GM12878 (cell line): ENCODE measurements at regions not wholly inside any gene's neighbourhood (a gene's known extent, or its start where the extent isn't known, plus 50 kb on each side); places are given as distances from the start of the nearest gene placed in this dataset.

ENCODE experiments used
- ATAC-seq: fragments of 200-7000 bp; cut with Tn5 transposase; 3 replicates; pipeline ENCODE4 v1.9.1; 2020; ENCODE audit warnings: mild to moderate bottlenecking, moderate library complexity
- BruUV-seq: library from RNA; stranded (reverse); fragments of 400-500 nt; replicated peaks from 2 replicates; lab custom pipeline; 2021; lab: Mats Ljungman, UMichigan
- CTCF ChIA-PET: fragments of 300-600 bp; sonication (Branson Sonifier 250); formaldehyde crosslinking; extraction: SDS; loops from one replicate; lab custom pipeline; 2021; ENCODE audit warnings: inconsistent platforms; lab: Yijun Ruan, JAX
- POLR2A ChIA-PET: fragments of 350-600 bp; formaldehyde crosslinking; extraction: SDS; loops from one replicate; lab custom pipeline; 2021; ENCODE audit warnings: inconsistent platforms; lab: Charles Lee
- RAD21 ChIA-PET: fragments of 300-600 bp; sonication (Branson Sonifier 250); formaldehyde crosslinking; loops from one replicate; lab custom pipeline; 2023; ENCODE audit warnings: antibody characterized with exemption; ENCODE audit not compliant: unreplicated experiment; lab: Charles Lee
- SMC1A ChIA-PET: fragments of 300-600 bp; sonication (Branson Sonifier 250); formaldehyde crosslinking; loops from one replicate; lab custom pipeline; 2023; ENCODE audit not compliant: unreplicated experiment, uncharacterized antibody; lab: Charles Lee
- DNase-seq: peaks from one replicate; pipeline ENCODE4 v3.0.0-alpha.2; 2011; ENCODE audit warnings: low read depth, low spot score
- FAIRE-seq: peaks from 3 replicates; lab custom pipeline; 2011; peaks lifted over from hg19 to GRCh38; lab: Jason Lieb, UNC
- H2AFZ ChIP-seq: 2 replicates; pipeline ENCODE4 v1.6.0; 2011; ENCODE audit warnings: low read depth, low read length, control low read depth; ENCODE audit not compliant: control insufficient read depth
- H3K27ac ChIP-seq: 2 replicates; pipeline ENCODE4 v1.5.1; 2011; ENCODE audit warnings: control low read depth; ENCODE audit not compliant: control insufficient read depth, insufficient read depth
- H3K27me3 ChIP-seq, 2 experiments: replicated peaks in 1 of 2; 2 replicates each; pipeline versions ENCODE4 v1.6.0 to v1.6.1; 2011; ENCODE audit warnings: low read length in 1 of 2; ENCODE audit not compliant: control insufficient read depth in 2 of 2, insufficient read depth in 2 of 2
- H3K36me3 ChIP-seq, 2 experiments: 2 replicates each; pipeline ENCODE4 v1.5.1; 2011; ENCODE audit warnings: low read length in 1 of 2; ENCODE audit not compliant: control insufficient read depth in 2 of 2, insufficient read depth in 2 of 2
- H3K4me1 ChIP-seq: 2 replicates; pipeline ENCODE4 v1.6.1; 2011; ENCODE audit warnings: mild to moderate bottlenecking, low read length, moderate library complexity, mixed read lengths; ENCODE audit not compliant: control insufficient read depth, insufficient read depth
- H3K4me2 ChIP-seq: 2 replicates; pipeline ENCODE4 v1.6.0; 2011; ENCODE audit warnings: control low read depth; ENCODE audit not compliant: control insufficient read depth, insufficient read depth
- H3K4me3 ChIP-seq: fragments of 200-600 bp; sonication (generic); 2 replicates; pipeline ENCODE4 v1.5.1; 2016
- H3K79me2 ChIP-seq: 2 replicates; pipeline ENCODE4 v1.6.0; 2011; ENCODE audit warnings: low read length; ENCODE audit not compliant: control insufficient read depth, insufficient read depth
- H3K9ac ChIP-seq: 2 replicates; pipeline ENCODE4 v1.8.0; 2011; ENCODE audit warnings: low read length, control low read depth, mixed read lengths; ENCODE audit not compliant: control insufficient read depth, insufficient read depth
- H3K9me3 ChIP-seq: replicated peaks from 3 replicates; pipeline ENCODE4 v1.5.1; 2011; ENCODE audit warnings: mild to moderate bottlenecking, low read length; ENCODE audit not compliant: control insufficient read depth, insufficient read depth
- H4K20me1 ChIP-seq: 2 replicates; pipeline ENCODE4 v1.6.0; 2011; ENCODE audit not compliant: control insufficient read depth, insufficient read depth
- BCLAF1 ChIP-seq: fragments of 450-650 bp; IDR thresholded peaks from 2 replicates; pipeline ENCODE4 v1.6.1; 2017; ENCODE audit warnings: antibody characterized with exemption, mild to moderate bottlenecking, moderate library complexity
- CHD2 ChIP-seq: IDR thresholded peaks from 2 replicates; pipeline ENCODE4 v1.6.1; 2011; ENCODE audit warnings: low read depth, low read length, improper control_type of control experiment, borderline replicate concordance
- CUX1 ChIP-seq: IDR thresholded peaks from 2 replicates; pipeline ENCODE4 v1.6.1; 2012; ENCODE audit warnings: improper control_type of control experiment, low read depth, low read length; ENCODE audit not compliant: insufficient replicate concordance
- EED ChIP-seq: sonication (generic); IDR thresholded peaks from 2 replicates; pipeline ENCODE4 v1.6.1; 2016; ENCODE audit warnings: antibody characterized with exemption, low read depth
- JUNB ChIP-seq: IDR thresholded peaks from 2 replicates; pipeline ENCODE4 v1.6.1; 2016; ENCODE audit warnings: antibody characterized with exemption, mild to moderate bottlenecking
- MTA3 ChIP-seq: IDR thresholded peaks from 2 replicates; pipeline ENCODE4 v1.6.1; 2012; ENCODE audit warnings: low read length, inconsistent platforms, borderline replicate concordance
- MYB ChIP-seq: fragments of 150-350 bp; IDR thresholded peaks from 2 replicates; pipeline ENCODE4 v1.6.1; 2014; ENCODE audit warnings: mild to moderate bottlenecking, low read depth, low read length, borderline replicate concordance
- NFYA ChIP-seq: IDR thresholded peaks from 2 replicates; pipeline ENCODE4 v1.6.1; 2011; ENCODE audit warnings: low read depth, mild to moderate bottlenecking, low read length, improper control_type of control experiment, borderline replicate concordance
- NR2F1 ChIP-seq: fragments of 450-650 bp; conservative IDR thresholded peaks from 2 replicates; pipeline ENCODE4 v1.6.1; 2017; ENCODE audit warnings: mild to moderate bottlenecking
- PAX5 ChIP-seq: IDR thresholded peaks from 2 replicates; pipeline ENCODE4 v1.6.1; 2011; ENCODE audit warnings: low read depth, low read length, borderline replicate concordance
- RB1 ChIP-seq: fragments of 450-650 bp; formaldehyde crosslinking; IDR thresholded peaks from 2 replicates; pipeline ENCODE4 v1.6.1; 2017; ENCODE audit warnings: mild to moderate bottlenecking, borderline replicate concordance
- SIX5 ChIP-seq: IDR thresholded peaks from 2 replicates; pipeline ENCODE4 v1.6.1; 2011; ENCODE audit warnings: mild to moderate bottlenecking, low read depth, low read length, moderate library complexity; ENCODE audit not compliant: severe bottlenecking
- SMC3 ChIP-seq: IDR thresholded peaks from 2 replicates; pipeline ENCODE4 v1.6.1; 2011; ENCODE audit warnings: low read length, improper control_type of control experiment, borderline replicate concordance
- SP1 ChIP-seq: IDR thresholded peaks from one replicate; pipeline ENCODE4 v1.6.1; 2011; ENCODE audit warnings: low read depth, low read length
- ZNF207 ChIP-seq: fragments of 450-650 bp; IDR thresholded peaks from 2 replicates; pipeline ENCODE4 v1.6.1; 2014; ENCODE audit warnings: antibody characterized with exemption, mild to moderate bottlenecking, borderline replicate concordance
- ZNF217 ChIP-seq: fragments of 450-650 bp; IDR thresholded peaks from 2 replicates; pipeline ENCODE4 v1.6.1; 2017; ENCODE audit warnings: antibody characterized with exemption, mild to moderate bottlenecking
- WGBS: methylation state at CpG from one replicate; pipeline ENCODE4 v1.1.6; 2016; ENCODE audit warnings: low lambda C conversion rate; ENCODE audit not compliant: insufficient replicate concordance, insufficient coverage; ENCODE audit errors: missing lambda C conversion rate; 5-methylcytosine and 5-hydroxymethylcytosine counted together
- in situ Hi-C: fragments of 300-500 bp; cut with MboI; formaldehyde crosslinking; loops from 9 replicates; pipeline ENCODE4 v1.14.3; 2018; ENCODE audit warnings: mixed read lengths
- intact Hi-C: fragments of 100-400 bp; cut with micrococcal nuclease; formaldehyde crosslinking; loops from one replicate; pipeline ENCODE4 v1.14.2; 2022; ENCODE audit not compliant: unreplicated experiment

GRCh38 chr3:117080872-117081271 is 371.3 kb downstream of the TUSC7 start:
- RAD21 ChIA-PET, result no interaction called here

More at GRCh38 chr3:117080872-117081271, 371.3 kb downstream of the TUSC7 start:
- no peaks in the 10 kb centered on the region for H4K20me1 ChIP-seq
- no peak overlapping the region for H3K4me3 ChIP-seq
- no peak for ATAC-seq
- no peak overlapping the region for H3K4me2 ChIP-seq
- FAIRE-seq, result no peak
- SMC1A ChIA-PET, result no interaction called here
- WGBS, result 0% methylated on average over 2 of the region's 2 CpGs
- TF ChIP-seq NFYA (no peak), PAX5 (no peak), JUNB (no peak), NR2F1 (no peak), SIX5 (no peak), MYB (no peak), ZNF207 (no peak), CUX1 (no peak), SP1 (no peak), ZNF217 (no peak), MTA3 (no peak), BCLAF1 (no peak), SMC3 (no peak), CHD2 (no peak), EED (no peak), RB1 (no peak)
- H3K9ac ChIP-seq, result no peak overlapping the region
- CTCF ChIA-PET, result no interaction called here
- no peaks in the 10 kb centered on the region for H3K36me3 ChIP-seq
- DNase-seq, result no peak
- H3K4me1 ChIP-seq, result no peaks in the 10 kb centered on the region
- no peaks in the 10 kb centered on the region; the same call in 2 of the 3 replicates for H3K9me3 ChIP-seq
- H3K27ac ChIP-seq, result no peak overlapping the region
- POLR2A ChIA-PET, result no interaction called here
- BruUV-seq, result no TSS peak
- intact Hi-C loops, result no loop called here
- no peaks in the 10 kb centered on the region for H3K79me2 ChIP-seq
- no peak overlapping the region for H2AFZ ChIP-seq
- H3K27me3 ChIP-seq, result no peaks in the 10 kb centered on the region
- in situ Hi-C loops, result no loop called here
